ENCODE measurements at regions not wholly inside any gene's neighbourhood (a gene's known extent, or its start where the extent isn't known, plus 50 kb on each side); places are given as distances from the start of the nearest gene placed in this dataset.

DNA sequence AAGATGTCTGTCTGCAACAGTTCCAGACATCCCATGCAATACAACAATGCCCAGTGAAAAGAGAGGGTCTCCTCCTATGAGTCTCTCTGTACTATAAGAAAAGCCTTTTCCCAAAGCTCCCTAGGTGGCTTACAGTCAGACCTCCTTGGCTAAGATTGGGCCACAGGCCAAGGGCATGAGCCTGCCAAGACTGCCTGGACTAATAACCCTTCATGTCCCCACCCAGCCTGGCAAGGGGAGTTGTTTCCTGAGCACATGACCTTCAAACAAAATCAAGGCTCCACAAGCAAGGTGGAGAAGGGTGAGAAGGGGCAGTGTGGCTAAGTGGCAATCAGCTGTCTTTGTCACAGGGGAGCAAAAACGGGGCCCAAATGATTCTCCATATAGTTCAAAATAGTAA, 75.6 kb upstream of the ZSWIM6 start:
- Histone ChIP-seq H3K9ac (ENCODE audit: low read length) (no peak overlapping the region), H4K20me1 (ENCODE audit: insufficient read depth) (no peaks in the 10 kb centered on the region), H3K4me2 (ENCODE audit: low read length) (no peak overlapping the region), H3K36me3 (ENCODE audit: control insufficient read depth in 1 of 2, insufficient read depth in 2 of 2, low read length in 2 of 2) (no peaks in the 10 kb centered on the region), H3K9me2 (ENCODE audit: insufficient read depth) (no peaks in the 10 kb centered on the region), H3K79me2 (ENCODE audit: insufficient read depth, low read length) (no peaks in the 10 kb centered on the region), H3K4me1 (ENCODE audit: control insufficient read depth in 1 of 2, insufficient read depth in 2 of 2, low read length in 2 of 2) (no peaks in the 10 kb centered on the region), H2AFZ (ENCODE audit: low read depth, low read length, poor library complexity, severe bottlenecking) (no peak overlapping the region), H3K27me3 (ENCODE audit: insufficient read depth, low read length) (no peaks in the 10 kb centered on the region), H3K9me3 (ENCODE audit: control insufficient read depth in 1 of 2, insufficient read depth in 1 of 2, low read depth in 1 of 2, low read length in 2 of 2) (no peaks in the 10 kb centered on the region), H3K27ac (ENCODE audit: low read depth, low read length) (no peak overlapping the region), H3K4me3 (replicated peaks in 1 of 2; ENCODE audit: low read depth in 1 of 2, low read length in 2 of 2) (no peak overlapping the region)
- ChIA-PET POLR2A (interaction anchor here (0.7 kb wide), 1 partner anchor 13 kb away, joined by 3 read pairs; no protein-coding TSS in a partner anchor), RAD21 (ENCODE audit: low non-redundant PET in 1 of 2, low total read pairs in 2 of 2, uncharacterized antibody in 2 of 2, unreplicated experiment in 2 of 2) (no interaction called here), CTCF (no interaction called here)
- TF ChIP-seq ELF1 (IDR thresholded peaks at IDR 0.05; ENCODE audit: borderline replicate concordance, low read depth) (no peak), JUND (IDR thresholded peaks at IDR 0.05) (no peak), CBX3 (IDR thresholded peaks at IDR 0.05; ENCODE audit: low read depth) (no peak), ZNF274 (IDR thresholded peaks at IDR 0.05; ENCODE audit: low read depth, low read length) (no peak), FOSL1 (IDR thresholded peaks at IDR 0.05; ENCODE audit: low read depth) (no peak), SP1 (IDR thresholded peaks at IDR 0.05; ENCODE audit: low read depth) (no peak), EZH2phosphoT487 (IDR thresholded peaks at IDR 0.05; ENCODE audit: borderline replicate concordance) (no peak), TCF7L2 (IDR thresholded peaks at IDR 0.05; ENCODE audit: borderline replicate concordance, extremely low read depth, insufficient read depth, insufficient read length) (no peak), ZFX (IDR thresholded peaks at IDR 0.05) (no peak), YY1 (IDR thresholded peaks at IDR 0.05; ENCODE audit: extremely low read depth, insufficient replicate concordance, low read depth, low read length) (no peak), POLR2A (IDR thresholded peaks at IDR 0.05; ENCODE audit: borderline replicate concordance, extremely low read depth, insufficient read depth, insufficient read length) (no peak)
- TF ChIP-seq, protein P1, sequence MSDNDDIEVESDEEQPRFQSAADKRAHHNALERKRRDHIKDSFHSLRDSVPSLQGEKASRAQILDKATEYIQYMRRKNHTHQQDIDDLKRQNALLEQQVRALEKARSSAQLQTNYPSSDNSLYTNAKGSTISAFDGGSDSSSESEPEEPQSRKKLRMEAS (IDR thresholded peaks at IDR 0.05) = no peak
- TF ChIP-seq, protein P2, sequence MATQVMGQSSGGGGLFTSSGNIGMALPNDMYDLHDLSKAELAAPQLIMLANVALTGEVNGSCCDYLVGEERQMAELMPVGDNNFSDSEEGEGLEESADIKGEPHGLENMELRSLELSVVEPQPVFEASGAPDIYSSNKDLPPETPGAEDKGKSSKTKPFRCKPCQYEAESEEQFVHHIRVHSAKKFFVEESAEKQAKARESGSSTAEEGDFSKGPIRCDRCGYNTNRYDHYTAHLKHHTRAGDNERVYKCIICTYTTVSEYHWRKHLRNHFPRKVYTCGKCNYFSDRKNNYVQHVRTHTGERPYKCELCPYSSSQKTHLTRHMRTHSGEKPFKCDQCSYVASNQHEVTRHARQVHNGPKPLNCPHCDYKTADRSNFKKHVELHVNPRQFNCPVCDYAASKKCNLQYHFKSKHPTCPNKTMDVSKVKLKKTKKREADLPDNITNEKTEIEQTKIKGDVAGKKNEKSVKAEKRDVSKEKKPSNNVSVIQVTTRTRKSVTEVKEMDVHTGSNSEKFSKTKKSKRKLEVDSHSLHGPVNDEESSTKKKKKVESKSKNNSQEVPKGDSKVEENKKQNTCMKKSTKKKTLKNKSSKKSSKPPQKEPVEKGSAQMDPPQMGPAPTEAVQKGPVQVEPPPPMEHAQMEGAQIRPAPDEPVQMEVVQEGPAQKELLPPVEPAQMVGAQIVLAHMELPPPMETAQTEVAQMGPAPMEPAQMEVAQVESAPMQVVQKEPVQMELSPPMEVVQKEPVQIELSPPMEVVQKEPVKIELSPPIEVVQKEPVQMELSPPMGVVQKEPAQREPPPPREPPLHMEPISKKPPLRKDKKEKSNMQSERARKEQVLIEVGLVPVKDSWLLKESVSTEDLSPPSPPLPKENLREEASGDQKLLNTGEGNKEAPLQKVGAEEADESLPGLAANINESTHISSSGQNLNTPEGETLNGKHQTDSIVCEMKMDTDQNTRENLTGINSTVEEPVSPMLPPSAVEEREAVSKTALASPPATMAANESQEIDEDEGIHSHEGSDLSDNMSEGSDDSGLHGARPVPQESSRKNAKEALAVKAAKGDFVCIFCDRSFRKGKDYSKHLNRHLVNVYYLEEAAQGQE (IDR thresholded peaks at IDR 0.05; ENCODE audit: low read depth) = no peak
- no peak for ATAC-seq
- no peak for DNase-seq (ENCODE audit: low read depth, low spot score)
- intact Hi-C loops (cut with micrococcal nuclease) = no loop called here
- no TSS peak for BruUV-seq (replicated peaks)

All from HCT116 (cell line).